Retinal pigment epithelial cell (primary cell): ENCODE measurements at regions not wholly inside any gene's neighbourhood (a gene's known extent, or its start where the extent isn't known, plus 50 kb on each side); places are given as distances from the start of the nearest gene placed in this dataset.

ENCODE experiments used
- DNase-seq: peaks from one replicate; pipeline ENCODE4 v3.0.0-alpha.2; 2010; ENCODE audit warnings: low read depth
- H3K4me3 ChIP-seq: 2 replicates; pipeline ENCODE4 v1.5.1; 2011; ENCODE audit warnings: mild to moderate bottlenecking, low read length, control low read depth, moderate library complexity
- TF ChIP-seq, protein P1 (sequence below): conservative IDR thresholded peaks from 2 replicates; pipeline ENCODE4 v1.5.1; 2011; ENCODE audit warnings: low read depth, low read length, control low read depth, inconsistent platforms

DNA sequence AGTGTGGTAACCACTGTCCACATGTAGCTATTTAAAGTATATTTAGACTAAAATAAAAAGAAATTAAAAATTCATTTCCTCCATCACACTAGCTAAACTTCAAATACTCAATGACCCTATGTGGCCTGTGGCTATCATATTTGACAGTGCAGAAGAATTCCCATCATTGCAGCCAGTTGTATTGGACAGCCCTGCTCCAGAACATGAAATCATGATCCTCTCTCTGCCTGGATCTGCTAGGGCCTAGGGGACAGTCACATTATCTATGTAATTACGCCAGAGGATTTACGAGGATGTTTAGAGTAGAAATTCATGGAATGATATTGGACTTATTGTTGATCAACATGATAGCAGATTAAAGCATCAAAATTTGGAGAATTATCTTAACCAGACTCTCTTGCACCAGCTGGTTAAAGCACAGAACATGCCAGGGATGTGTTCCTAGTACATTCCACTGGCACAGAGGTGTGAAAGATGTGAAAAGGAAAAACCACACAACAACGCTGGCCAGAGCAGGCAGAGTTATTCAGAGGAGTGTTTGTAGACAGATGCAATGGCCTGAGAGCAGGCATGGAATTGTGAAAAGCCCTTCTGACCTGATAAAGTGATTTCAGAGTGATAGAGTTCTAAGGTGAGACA, 108.9 kb upstream of the STARD13 start:
- TF ChIP-seq, protein P1, sequence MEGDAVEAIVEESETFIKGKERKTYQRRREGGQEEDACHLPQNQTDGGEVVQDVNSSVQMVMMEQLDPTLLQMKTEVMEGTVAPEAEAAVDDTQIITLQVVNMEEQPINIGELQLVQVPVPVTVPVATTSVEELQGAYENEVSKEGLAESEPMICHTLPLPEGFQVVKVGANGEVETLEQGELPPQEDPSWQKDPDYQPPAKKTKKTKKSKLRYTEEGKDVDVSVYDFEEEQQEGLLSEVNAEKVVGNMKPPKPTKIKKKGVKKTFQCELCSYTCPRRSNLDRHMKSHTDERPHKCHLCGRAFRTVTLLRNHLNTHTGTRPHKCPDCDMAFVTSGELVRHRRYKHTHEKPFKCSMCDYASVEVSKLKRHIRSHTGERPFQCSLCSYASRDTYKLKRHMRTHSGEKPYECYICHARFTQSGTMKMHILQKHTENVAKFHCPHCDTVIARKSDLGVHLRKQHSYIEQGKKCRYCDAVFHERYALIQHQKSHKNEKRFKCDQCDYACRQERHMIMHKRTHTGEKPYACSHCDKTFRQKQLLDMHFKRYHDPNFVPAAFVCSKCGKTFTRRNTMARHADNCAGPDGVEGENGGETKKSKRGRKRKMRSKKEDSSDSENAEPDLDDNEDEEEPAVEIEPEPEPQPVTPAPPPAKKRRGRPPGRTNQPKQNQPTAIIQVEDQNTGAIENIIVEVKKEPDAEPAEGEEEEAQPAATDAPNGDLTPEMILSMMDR: no peak
- no peak overlapping the region for H3K4me3 ChIP-seq
- DNase-seq: no peak

DNA sequence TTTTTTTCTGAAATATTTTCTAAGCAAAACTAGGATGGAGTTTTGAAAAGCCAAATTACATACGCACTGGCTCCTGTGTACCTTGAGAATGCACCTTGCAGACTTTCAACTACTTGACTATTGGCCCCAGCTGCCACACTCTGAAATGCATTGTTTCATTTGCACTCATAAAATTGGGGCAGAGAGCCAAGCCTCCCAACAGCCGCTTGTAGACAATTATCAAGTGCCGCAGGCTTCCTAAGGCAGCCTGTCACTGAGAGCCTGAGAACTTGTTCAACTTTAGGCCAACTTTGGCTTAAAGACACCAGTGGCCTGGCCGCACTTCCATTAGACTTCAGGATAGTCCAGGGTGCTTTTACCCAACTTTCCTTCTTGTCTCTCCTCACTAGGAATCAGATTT, 115.7 kb upstream of the STARD13 start:
- no peak for DNase-seq
- no peak overlapping the region for H3K4me3 ChIP-seq
- TF ChIP-seq, protein P1: no peak

DNA sequence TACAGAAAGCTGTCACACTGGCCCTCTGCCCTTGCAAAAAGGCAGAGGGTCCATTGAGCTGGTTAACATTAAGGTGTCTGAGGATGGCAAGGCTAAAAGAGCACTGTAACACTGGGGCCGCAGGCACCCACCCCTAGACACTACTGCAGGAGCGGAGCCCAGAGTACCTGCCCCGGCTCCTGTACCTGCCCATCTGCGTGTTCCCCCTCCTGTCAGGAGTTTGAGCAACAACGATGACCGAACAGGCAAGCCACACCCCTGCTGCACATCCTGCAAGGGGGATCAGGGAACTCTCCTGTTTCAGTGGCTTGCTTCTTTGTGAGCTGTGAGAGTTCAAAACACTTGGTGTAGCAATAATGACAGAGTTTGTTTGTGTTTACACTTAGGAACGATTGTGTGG, 117.4 kb upstream of the STARD13 start:
- H3K4me3 ChIP-seq: no peak overlapping the region
- TF ChIP-seq, protein P1: no peak
- no peak for DNase-seq

DNA sequence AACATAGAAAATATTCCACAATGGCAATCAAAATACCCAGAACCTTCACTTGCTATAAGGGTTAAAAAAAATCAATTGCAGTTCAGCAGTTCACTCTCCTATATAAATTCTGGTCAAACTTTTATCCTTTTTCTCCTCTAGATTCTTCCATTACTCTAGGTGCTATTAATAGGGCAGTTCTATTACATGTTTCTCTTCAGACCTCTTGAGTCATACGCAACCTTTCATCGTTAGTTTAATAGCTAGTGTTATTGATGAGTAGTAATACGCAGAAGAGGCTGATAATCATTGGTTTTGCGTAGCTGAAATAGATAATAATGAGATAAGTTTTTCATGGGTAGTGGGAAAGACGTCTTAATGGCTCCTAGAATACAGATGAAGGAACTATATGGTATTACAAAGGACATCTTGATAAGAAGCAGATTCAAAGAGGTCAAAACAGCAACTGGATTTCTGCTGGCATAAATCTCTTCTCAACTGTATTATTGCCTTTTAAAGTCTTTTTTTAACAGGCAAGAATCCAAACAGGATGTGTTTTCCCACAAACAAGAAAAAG, 118.3 kb upstream of the STARD13 start:
- TF ChIP-seq, protein P1: no peak
- no peak for DNase-seq
- H3K4me3 ChIP-seq: no peak overlapping the region

DNA sequence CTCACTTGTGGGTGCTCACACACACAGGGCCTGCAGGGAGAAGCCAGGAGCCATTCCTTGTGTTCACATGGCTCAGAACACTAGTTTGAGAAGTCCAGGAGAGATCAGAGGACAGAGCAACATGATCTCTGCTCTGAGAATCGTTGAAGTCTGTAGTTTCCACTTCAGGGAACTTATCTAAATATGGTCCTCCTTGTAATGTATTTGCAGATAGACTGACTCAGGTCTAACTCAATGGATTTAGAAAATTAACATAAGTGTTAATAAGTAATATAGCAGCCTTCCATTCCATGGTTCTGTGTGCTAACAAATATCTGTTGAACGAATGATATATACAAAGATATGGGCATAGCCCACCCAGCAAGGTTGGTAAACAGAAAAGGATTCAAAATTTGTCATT, 119.8 kb upstream of the STARD13 start:
- TF ChIP-seq, protein P1: no peak
- no peak for DNase-seq
- H3K4me3 ChIP-seq: no peak overlapping the region

DNA sequence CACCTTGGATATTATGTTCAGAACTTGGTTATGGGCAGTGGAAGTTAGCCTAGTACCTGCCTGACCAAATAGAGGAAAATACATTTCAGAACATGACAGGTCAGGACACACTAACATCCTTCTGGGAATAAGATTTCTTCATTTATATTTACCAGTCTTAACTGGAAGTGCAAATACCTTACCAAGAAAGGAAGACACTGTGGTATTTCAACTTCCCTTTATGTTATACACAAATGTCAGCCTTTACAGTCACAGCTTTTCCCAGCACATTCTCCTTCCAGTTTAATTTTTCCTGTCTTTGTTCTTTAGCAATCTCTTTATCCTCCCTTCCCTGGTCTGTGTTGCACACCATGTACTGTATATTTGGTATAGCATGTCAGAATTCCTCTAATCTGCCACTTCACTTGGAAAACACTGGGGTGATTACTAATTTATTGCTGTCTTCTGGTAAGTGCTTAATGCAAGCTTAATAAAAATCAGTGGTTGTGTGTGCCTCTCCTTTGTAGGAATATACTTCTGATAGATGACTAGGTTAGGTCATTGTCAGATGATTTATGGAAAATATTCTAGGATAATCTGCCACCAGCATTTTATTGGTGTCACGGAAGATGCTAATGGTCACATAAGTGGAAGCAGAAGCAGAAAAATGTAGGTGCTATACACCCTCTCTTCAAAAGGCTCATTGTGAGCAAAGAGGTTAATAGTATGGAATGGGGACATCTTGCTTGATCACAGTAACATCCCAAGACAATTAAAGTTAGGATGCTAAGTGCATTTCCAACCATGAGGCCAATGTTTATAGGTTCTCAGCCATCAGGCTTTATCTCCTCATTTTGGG, 124.3 kb upstream of the STARD13 start:
- TF ChIP-seq, protein P1: no peak
- no peak for DNase-seq

More for the DNA sequence above, 124.3 kb upstream of the STARD13 start:
- no peak overlapping the region for H3K4me3 ChIP-seq
